B cell (primary cell): ENCODE measurements at regions not wholly inside any gene's neighbourhood (a gene's known extent, or its start where the extent isn't known, plus 50 kb on each side); places are given as distances from the start of the nearest gene placed in this dataset.
A peak's percentile ranks its signal among the peaks of the same experiment; 100 is the strongest.

ENCODE experiments used
- ATAC-seq: fragments of 200-7000 bp; cut with Tn5 transposase; one replicate; pipeline ENCODE4 v1.10.0; 2021; ENCODE audit warnings: low read depth, mild to moderate bottlenecking, moderate number of reproducible peaks, moderate library complexity
- CTCF ChIA-PET: fragments of 350-600 bp; sonication (Branson Sonifier 250); formaldehyde crosslinking; loops from one replicate; lab custom pipeline; 2021; ENCODE audit warnings: antibody characterized with exemption, inconsistent platforms; lab: Charles Lee
- POLR2A ChIA-PET: fragments of 350-600 bp; sonication (Branson Sonifier 250); formaldehyde crosslinking; loops from one replicate; lab custom pipeline; 2021; ENCODE audit warnings: antibody characterized with exemption; lab: Charles Lee
- DNase-seq: peaks from one replicate; pipeline ENCODE4 v3.0.0; 2013
- H2AFZ ChIP-seq: 2 replicates; pipeline ENCODE4 v1.6.1; 2012; ENCODE audit warnings: mild to moderate bottlenecking, low read depth, low read length; ENCODE audit not compliant: insufficient read depth, poor library complexity, severe bottlenecking
- H3K27ac ChIP-seq, 2 donors: 1 replicate in 1 of 2; 2 replicates in 1 of 2; pipeline ENCODE4 v1.5.1; 2012 to 2013; ENCODE audit warnings: low read length in 2 of 2, mild to moderate bottlenecking in 2 of 2, moderate library complexity in 1 of 2
- H3K27me3 ChIP-seq, 4 experiments: fragments of 200-600 bp in 1 of 4; sonication (generic) in 1 of 4; replicated peaks in 1 of 4; 1 replicate in 2 of 4; 2 replicates in 2 of 4; pipeline versions ENCODE4 v1.6.1 to v1.7.0; 2013 to 2016; ENCODE audit warnings: low read length in 3 of 4, mild to moderate bottlenecking in 2 of 4, mixed read lengths in 1 of 4, moderate library complexity in 1 of 4; ENCODE audit not compliant: insufficient read depth in 4 of 4, control insufficient read depth in 3 of 4; ENCODE audit errors: control extremely low read depth in 1 of 4
- H3K36me3 ChIP-seq, 2 experiments: replicated peaks in 1 of 2; 1 replicate in 1 of 2; 2 replicates in 1 of 2; pipeline versions ENCODE4 v1.6.1 to v1.7.1; 2013; ENCODE audit warnings: low read length in 1 of 2; ENCODE audit not compliant: insufficient read depth in 2 of 2, control insufficient read depth in 1 of 2; ENCODE audit errors: control extremely low read depth in 1 of 2, extremely low read depth in 1 of 2
- H3K4me1 ChIP-seq, 2 donors: fragments of 200-600 bp in 1 of 2; sonication (generic) in 1 of 2; 1 replicate in 1 of 2; 2 replicates in 1 of 2; pipeline versions ENCODE4 v1.5.1 to v1.6.1; 2013 to 2017; ENCODE audit warnings: low read length in 2 of 2; ENCODE audit not compliant: control insufficient read depth in 2 of 2, insufficient read depth in 2 of 2
- H3K4me2 ChIP-seq: replicated peaks from 2 replicates; pipeline ENCODE3; 2012; ENCODE audit warnings: mild to moderate bottlenecking, low read depth, low read length; ENCODE audit not compliant: poor library complexity, severe bottlenecking
- H3K4me3 ChIP-seq, 5 experiments: fragments of 200-600 bp in 1 of 5; sonication (generic) in 1 of 5; 1 replicate in 3 of 5; 2 replicates in 2 of 5; pipeline versions ENCODE4 v1.5.1 to v1.7.0; 2011 to 2016; ENCODE audit warnings: low read length in 4 of 5, mild to moderate bottlenecking in 4 of 5, low read depth in 2 of 5, control low read depth in 1 of 5, moderate library complexity in 1 of 5; ENCODE audit not compliant: insufficient read depth in 1 of 5; ENCODE audit errors: control extremely low read depth in 1 of 5, extremely low read depth in 1 of 5
- H3K79me2 ChIP-seq: fragments of 200-600 bp; sonication (generic); one replicate; pipeline ENCODE4 v1.6.0; 2016; ENCODE audit warnings: low read length; ENCODE audit not compliant: control insufficient read depth, insufficient read depth
- H3K9ac ChIP-seq: fragments of 200-600 bp; sonication (generic); 2 replicates; pipeline ENCODE4 v1.6.1; 2017; ENCODE audit warnings: mild to moderate bottlenecking, low read length, moderate library complexity
- H3K9me3 ChIP-seq, 3 donors: one replicate each; pipeline versions ENCODE4 v1.6.1 to v1.7.1; 2013; ENCODE audit warnings: low read length in 2 of 3; ENCODE audit not compliant: control insufficient read depth in 2 of 3, insufficient read depth in 1 of 3; ENCODE audit errors: control extremely low read depth in 1 of 3
- H4K20me1 ChIP-seq: 2 replicates; pipeline ENCODE4 v1.6.0; 2012; ENCODE audit warnings: mild to moderate bottlenecking, low read length; ENCODE audit not compliant: insufficient read depth, control insufficient read depth, poor library complexity, severe bottlenecking
- H3K27ac Mint-ChIP-seq: one replicate; pipeline ENCODE4 v1.8.0; 2021; ENCODE audit warnings: mixed read lengths
- H3K27me3 Mint-ChIP-seq: one replicate; pipeline ENCODE4 v1.8.0; 2021; ENCODE audit warnings: mixed read lengths
- H3K4me1 Mint-ChIP-seq: one replicate; pipeline ENCODE4 v1.8.0; 2021; ENCODE audit warnings: mixed read lengths
- H3K4me3 Mint-ChIP-seq: one replicate; pipeline ENCODE4 v1.8.0; 2021; ENCODE audit warnings: mixed read lengths
- H3K9me3 Mint-ChIP-seq: one replicate; pipeline ENCODE4 v1.8.0; 2022; ENCODE audit warnings: mixed read lengths; ENCODE audit not compliant: insufficient read depth
- CTCF ChIP-seq: fragments of 200-600 bp; IDR thresholded peaks from one replicate; pipeline ENCODE4 v1.8.0; 2022; ENCODE audit warnings: antibody characterized with exemption, mild to moderate bottlenecking
- EZH2 ChIP-seq: IDR thresholded peaks from 2 replicates; pipeline ENCODE4 v1.6.1; 2012; ENCODE audit warnings: borderline replicate concordance, low read depth, mild to moderate bottlenecking, moderate library complexity, low read length; ENCODE audit not compliant: insufficient read depth, poor library complexity, severe bottlenecking
- WGBS: methylation state at CpG from one replicate; pipeline ENCODE4 v1.1.5; 2013; ENCODE audit warnings: missing lambda C conversion rate; ENCODE audit not compliant: insufficient coverage; 5-methylcytosine and 5-hydroxymethylcytosine counted together
- intact Hi-C: fragments of 100-400 bp; cut with micrococcal nuclease; formaldehyde crosslinking; loops from one replicate; pipeline ENCODE4 v1.10.0; 2022

GRCh38 chr5:56715986-56716385 lies 99.4 kb upstream of the MAP3K1 start:
- ChIA-PET CTCF (no interaction called here), POLR2A (no interaction called here)
- Histone ChIP-seq H3K4me2 (no peak overlapping the region), H3K9me3 (no peaks in the 10 kb centered on the region), H4K20me1 (no peaks in the 10 kb centered on the region), H3K36me3 (no peaks in the 10 kb centered on the region), H3K27me3 (no peaks in the 10 kb centered on the region), H3K9ac (no peak overlapping the region), H2AFZ (no peak overlapping the region), H3K79me2 (no peaks in the 10 kb centered on the region), H3K27ac (no peak overlapping the region), H3K4me1 (peaks cover 3 to 6% of the 10 kb centered on the region in 2 donors), H3K4me3 (no peak overlapping the region)
- intact Hi-C loops: no loop called here
- no peak for ATAC-seq
- peaks cover 22% of the 10 kb centered on the region for H3K4me1 Mint-ChIP-seq
- TF ChIP-seq CTCF: no peak
- no peak for TF ChIP-seq EZH2
- H3K4me3 Mint-ChIP-seq: no peak overlapping the region
- DNase-seq: no peak
- no peaks in the 10 kb centered on the region for H3K27me3 Mint-ChIP-seq
- peak overlapping the region; percentile 27 for H3K27ac Mint-ChIP-seq
- 100% methylated on average over 1 of the region's 3 CpGs for WGBS
- H3K9me3 Mint-ChIP-seq: no peaks in the 10 kb centered on the region

- H3K9me3 ChIP-seq: peaks cover 0 to 5% (median 0%) of the 10 kb centered on the region in 3 donors
- no peak overlapping the region for H3K9ac ChIP-seq
- no peak overlapping the region for H3K4me3 Mint-ChIP-seq
- intact Hi-C loops: no loop called here
- H2AFZ ChIP-seq: no peak overlapping the region
- peaks cover 3 to 8% of the 10 kb centered on the region in 2 donors for H3K4me1 ChIP-seq
- ChIA-PET POLR2A (interaction anchor here (0.5 to 0.6 kb wide), 3 partner anchors 22 to 140 kb away, joined by 3 to 4 read pairs (median 3); no protein-coding TSS in a partner anchor), CTCF (no interaction called here)
- ATAC-seq: no peak
- TF ChIP-seq CTCF (no peak), EZH2 (no peak)
- H3K27me3 Mint-ChIP-seq: no peaks in the 10 kb centered on the region
- H3K9me3 Mint-ChIP-seq: peaks cover 1% of the 10 kb centered on the region
- H3K4me3 ChIP-seq: no peak overlapping the region
- no peaks in the 10 kb centered on the region for H3K36me3 ChIP-seq
- H3K4me1 Mint-ChIP-seq: peaks cover 29% of the 10 kb centered on the region
- no peak overlapping the region for H3K27ac ChIP-seq
- no peaks in the 10 kb centered on the region for H3K79me2 ChIP-seq
- H3K27me3 ChIP-seq: no peaks in the 10 kb centered on the region
- WGBS: no CpG with 5 or more reads among the region's 5 CpGs
- no peaks in the 10 kb centered on the region for H4K20me1 ChIP-seq
- no peak overlapping the region for H3K27ac Mint-ChIP-seq
- no peak for DNase-seq
- H3K4me2 ChIP-seq: no peak overlapping the region
Measured at GRCh38 chr5:56712895-56713591, 102.3 kb upstream of the MAP3K1 start.
